Breast epithelium (tissue), 4 donors: ENCODE measurements at regions not wholly inside any gene's neighbourhood (a gene's known extent, or its start where the extent isn't known, plus 50 kb on each side); places are given as distances from the start of the nearest gene placed in this dataset.

ENCODE experiments used
- DNase-seq, 2 donors: peaks; one replicate each; pipeline ENCODE4 v3.0.0-alpha.2; 2019; ENCODE audit warnings: low spot score in 2 of 2
- H3K27ac ChIP-seq, 2 donors: fragments of 200-600 bp; sonication (generic) in 1 of 2; one replicate each; pipeline ENCODE4 v1.5.1; 2016 to 2019; ENCODE audit warnings: mild to moderate bottlenecking in 1 of 2
- H3K27me3 ChIP-seq, 2 donors: fragments of 200-600 bp; sonication (generic) in 1 of 2; one replicate each; pipeline versions ENCODE4 v1.5.1 to v1.6.0; 2017 to 2019; ENCODE audit warnings: control low read depth in 1 of 2, mild to moderate bottlenecking in 1 of 2
- H3K36me3 ChIP-seq: fragments of 200-600 bp; one replicate; pipeline ENCODE4 v1.5.1; 2019
- H3K4me1 ChIP-seq, 2 donors: fragments of 200-600 bp; sonication (generic); one replicate each; pipeline ENCODE4 v1.5.1; 2016 to 2019; ENCODE audit warnings: control low read depth in 1 of 2
- H3K4me3 ChIP-seq, 3 donors: fragments of 200-600 bp; sonication (generic); 1 replicate in 2 of 3; 2 replicates in 1 of 3; pipeline ENCODE4 v1.5.1; 2016 to 2019; ENCODE audit warnings: mild to moderate bottlenecking in 3 of 3, moderate library complexity in 2 of 3
- H3K9me3 ChIP-seq, 2 donors: fragments of 200-600 bp; sonication (generic) in 1 of 2; one replicate each; pipeline ENCODE4 v1.5.1; 2016 to 2019; ENCODE audit warnings: control low read depth in 1 of 2
- CTCF ChIP-seq, 3 donors: fragments of 450-650 bp; IDR thresholded peaks; one replicate each; pipeline ENCODE4 v1.5.1; 2016 to 2017; ENCODE audit warnings: antibody characterized with exemption in 3 of 3, mild to moderate bottlenecking in 3 of 3, moderate library complexity in 3 of 3
- POLR2A ChIP-seq: fragments of 450-650 bp; IDR thresholded peaks from one replicate; pipeline ENCODE4 v1.6.1; 2016; ENCODE audit warnings: antibody characterized with exemption, mild to moderate bottlenecking, moderate library complexity
- POLR2AphosphoS5 ChIP-seq, 3 donors: sonication (generic); formaldehyde crosslinking; IDR thresholded peaks; one replicate each; pipeline ENCODE4 v1.6.1; 2017; ENCODE audit warnings: antibody characterized with exemption in 3 of 3
- intact Hi-C: fragments of 100-400 bp; cut with DNase I; formaldehyde crosslinking; loops from one replicate; pipeline ENCODE4 v1.15.1; 2023; ENCODE audit warnings: low total_unique reads

GRCh38 chr2:53379547-53379946 is 388.1 kb upstream of the CHAC2 start:
- no peak for DNase-seq
- TF ChIP-seq POLR2AphosphoS5 (IDR thresholded peaks at IDR 0.05): no peak
- TF ChIP-seq CTCF (IDR thresholded peaks at IDR 0.05): no peak
- no peak for TF ChIP-seq POLR2A
- no peaks in the 10 kb centered on the region for H3K4me1 ChIP-seq
- intact Hi-C loops: no loop called here
- no peaks in the 10 kb centered on the region for H3K9me3 ChIP-seq
- no peak overlapping the region for H3K4me3 ChIP-seq
- no peaks in the 10 kb centered on the region for H3K27me3 ChIP-seq
- H3K27ac ChIP-seq: no peak overlapping the region
- no peaks in the 10 kb centered on the region for H3K36me3 ChIP-seq

GRCh38 chr2:53378791-53379190 is 388.8 kb upstream of the CHAC2 start:
- Histone ChIP-seq H3K4me3 (no peak overlapping the region), H3K4me1 (no peaks in the 10 kb centered on the region), H3K27ac (no peak overlapping the region), H3K36me3 (no peaks in the 10 kb centered on the region), H3K27me3 (no peaks in the 10 kb centered on the region), H3K9me3 (no peaks in the 10 kb centered on the region)
- TF ChIP-seq POLR2A: no peak
- no peak for TF ChIP-seq CTCF (IDR thresholded peaks at IDR 0.05)
- TF ChIP-seq POLR2AphosphoS5 (IDR thresholded peaks at IDR 0.05): no peak
- intact Hi-C loops: no loop called here
- DNase-seq: no peak

- Histone ChIP-seq H3K9me3 (no peaks in the 10 kb centered on the region), H3K4me1 (no peaks in the 10 kb centered on the region), H3K4me3 (no peak overlapping the region), H3K36me3 (no peaks in the 10 kb centered on the region), H3K27me3 (no peaks in the 10 kb centered on the region), H3K27ac (no peak overlapping the region)
- TF ChIP-seq POLR2A (no peak), CTCF (IDR thresholded peaks at IDR 0.05) (no peak), POLR2AphosphoS5 (IDR thresholded peaks at IDR 0.05) (no peak)
- DNase-seq: no peak
- intact Hi-C loops: no loop called here
These were observed 394.5 kb upstream of the CHAC2 start for GRCh38 chr2:53373126-53373525.

- intact Hi-C loops: no loop called here
- no peak for TF ChIP-seq POLR2A
- no peak for TF ChIP-seq CTCF (IDR thresholded peaks at IDR 0.05)
- no peak for TF ChIP-seq POLR2AphosphoS5 (IDR thresholded peaks at IDR 0.05)
- no peaks in the 10 kb centered on the region for H3K4me1 ChIP-seq
- DNase-seq: no peak
- H3K4me3 ChIP-seq: no peak overlapping the region
- H3K36me3 ChIP-seq: no peaks in the 10 kb centered on the region
- no peak overlapping the region for H3K27ac ChIP-seq
- H3K27me3 ChIP-seq: no peaks in the 10 kb centered on the region
- H3K9me3 ChIP-seq: peaks cover 0 to 4% of the 10 kb centered on the region in 2 donors
These were observed 401.1 kb upstream of the CHAC2 start for GRCh38 chr2:53366543-53366942.

GRCh38 chr2:53362934-53363333 is 404.7 kb upstream of the CHAC2 start:
- no peak overlapping the region for H3K4me3 ChIP-seq
- H3K27ac ChIP-seq: no peak overlapping the region
- no peaks in the 10 kb centered on the region for H3K4me1 ChIP-seq
- DNase-seq: no peak
- H3K27me3 ChIP-seq: no peaks in the 10 kb centered on the region
- no peaks in the 10 kb centered on the region for H3K36me3 ChIP-seq
- intact Hi-C loops: no loop called here
- TF ChIP-seq CTCF (IDR thresholded peaks at IDR 0.05) (no peak), POLR2A (no peak)
- H3K9me3 ChIP-seq: peaks cover 0 to 14% of the 10 kb centered on the region in 2 donors
